IMR-90 (cell line): ENCODE measurements at regions not wholly inside any gene's neighbourhood (a gene's known extent, or its start where the extent isn't known, plus 50 kb on each side); places are given as distances from the start of the nearest gene placed in this dataset.

ENCODE experiments used
- ATAC-seq: fragments of 200-7000 bp; cut with Tn5 transposase; 2 replicates; pipeline ENCODE4 v1.9.1; 2020; ENCODE audit warnings: low read depth, mild to moderate bottlenecking, moderate library complexity
- BruUV-seq: library from RNA; stranded (reverse); fragments of 400-500 nt; replicated peaks from 2 replicates; lab custom pipeline; 2021; lab: Mats Ljungman, UMichigan
- CTCF ChIA-PET: fragments of 300-600 bp; formaldehyde crosslinking; extraction: SDS; loops from one replicate; lab custom pipeline; 2021; ENCODE audit warnings: antibody characterized with exemption; lab: Yijun Ruan, JAX
- POLR2A ChIA-PET: fragments of 300-600 bp; sonication (Branson Sonifier 250); formaldehyde crosslinking; loops from one replicate; lab custom pipeline; 2022; ENCODE audit warnings: antibody characterized with exemption; ENCODE audit not compliant: unreplicated experiment; lab: Charles Lee
- DNase-seq: peaks from one replicate; pipeline ENCODE4 v3.0.0; 2013
- H2AFZ ChIP-seq: replicated peaks from 2 replicates; pipeline ENCODE3; 2013; ENCODE audit warnings: low read length, mild to moderate bottlenecking; ENCODE audit not compliant: poor library complexity
- H2AK5ac ChIP-seq: 2 replicates; pipeline ENCODE4 v1.6.1; 2013; ENCODE audit warnings: low read depth, low read length, inconsistent platforms
- H2AK9ac ChIP-seq: replicated peaks from 2 replicates; pipeline ENCODE3; 2013; ENCODE audit warnings: mild to moderate bottlenecking, low read depth, low read length, moderate library complexity; ENCODE audit not compliant: poor library complexity
- H2BK120ac ChIP-seq: 2 replicates; pipeline ENCODE4 v1.6.1; 2013; ENCODE audit warnings: low read depth, low read length, inconsistent platforms
- H2BK15ac ChIP-seq: 3 replicates; pipeline ENCODE4 v1.6.1; 2013; ENCODE audit warnings: low read depth, low read length, inconsistent platforms
- H2BK20ac ChIP-seq: 2 replicates; pipeline ENCODE4 v1.6.1; 2013; ENCODE audit warnings: low read depth, mild to moderate bottlenecking, inconsistent platforms, low read length, moderate library complexity
- H2BK5ac ChIP-seq: 2 replicates; pipeline ENCODE4 v1.6.1; 2013; ENCODE audit warnings: mild to moderate bottlenecking, low read depth, low read length, inconsistent platforms; ENCODE audit not compliant: poor library complexity, severe bottlenecking
- H3K14ac ChIP-seq: replicated peaks from 2 replicates; pipeline ENCODE4 v1.6.1; 2013; ENCODE audit warnings: low read depth, low read length, inconsistent platforms
- H3K18ac ChIP-seq: 2 replicates; pipeline ENCODE4 v1.6.1; 2013; ENCODE audit warnings: low read depth, low read length, control low read depth
- H3K23ac ChIP-seq: 2 replicates; pipeline ENCODE4 v1.6.1; 2013; ENCODE audit warnings: low read depth, low read length, inconsistent platforms
- H3K27ac ChIP-seq: 2 replicates; pipeline ENCODE4 v1.5.1; 2013; ENCODE audit warnings: mild to moderate bottlenecking, control low read depth, low read length; ENCODE audit not compliant: insufficient read depth
- H3K27me3 ChIP-seq: 2 replicates; pipeline ENCODE4 v1.6.1; 2013; ENCODE audit warnings: low read length; ENCODE audit not compliant: control insufficient read depth, insufficient read depth
- H3K36me3 ChIP-seq: 2 replicates; pipeline ENCODE4 v1.6.1; 2013; ENCODE audit warnings: low read length, mixed read lengths; ENCODE audit not compliant: control insufficient read depth, insufficient read depth
- H3K4ac ChIP-seq: 2 replicates; pipeline ENCODE4 v1.6.1; 2013; ENCODE audit warnings: low read depth, low read length, inconsistent platforms
- H3K4me1 ChIP-seq: 2 replicates; pipeline ENCODE4 v1.6.1; 2013; ENCODE audit warnings: low read length, mixed read lengths; ENCODE audit not compliant: control insufficient read depth, insufficient read depth
- H3K4me2 ChIP-seq: 2 replicates; pipeline ENCODE4 v1.6.1; 2013; ENCODE audit warnings: low read depth, mild to moderate bottlenecking, control low read depth, low read length, moderate library complexity
- H3K4me3 ChIP-seq: 2 replicates; pipeline ENCODE4 v1.5.1; 2013; ENCODE audit warnings: low read depth, mild to moderate bottlenecking, control low read depth, low read length, moderate library complexity; ENCODE audit not compliant: insufficient read depth
- H3K56ac ChIP-seq: 2 replicates; pipeline ENCODE4 v1.6.1; 2013; ENCODE audit warnings: low read length, inconsistent platforms; ENCODE audit not compliant: insufficient read depth; ENCODE audit errors: extremely low read depth
- H3K79me1 ChIP-seq, 2 experiments: 2 replicates each; pipeline ENCODE4 v1.6.1; 2013; ENCODE audit warnings: low read length in 2 of 2, inconsistent platforms in 1 of 2, low read depth in 1 of 2
- H3K9ac ChIP-seq: 2 replicates; pipeline ENCODE4 v1.6.1; 2013; ENCODE audit warnings: low read depth, low read length, control low read depth
- H3K9me1 ChIP-seq: 2 replicates; pipeline ENCODE4 v1.6.1; 2013; ENCODE audit warnings: low read length, inconsistent platforms; ENCODE audit not compliant: insufficient read depth
- H3K9me3 ChIP-seq: 2 replicates; pipeline ENCODE4 v1.6.1; 2013; ENCODE audit warnings: low read length; ENCODE audit not compliant: control insufficient read depth, insufficient read depth
- H4K20me1 ChIP-seq: 2 replicates; pipeline ENCODE4 v1.6.1; 2013; ENCODE audit warnings: low read length, inconsistent platforms; ENCODE audit not compliant: insufficient read depth
- H4K5ac ChIP-seq: 2 replicates; pipeline ENCODE4 v1.6.1; 2013; ENCODE audit warnings: mild to moderate bottlenecking, low read depth, low read length, control low read depth
- H4K8ac ChIP-seq, 2 experiments: 2 replicates each; pipeline ENCODE4 v1.6.1; 2013; ENCODE audit warnings: low read depth in 2 of 2, low read length in 2 of 2, control low read depth in 1 of 2, inconsistent platforms in 1 of 2
- H4K91ac ChIP-seq: 2 replicates; pipeline ENCODE4 v1.6.1; 2013; ENCODE audit warnings: low read depth, low read length, inconsistent platforms; ENCODE audit not compliant: insufficient read depth
- BHLHE40 ChIP-seq: fragments of 150-350 bp; IDR thresholded peaks from 2 replicates; pipeline ENCODE4 v1.6.1; 2016; ENCODE audit warnings: mild to moderate bottlenecking, low read depth, low read length
- CEBPB ChIP-seq: IDR thresholded peaks from 2 replicates; pipeline ENCODE4 v1.6.1; 2012; ENCODE audit warnings: low read depth, low read length, improper control_type of control experiment
- CHD1 ChIP-seq: IDR thresholded peaks from 2 replicates; pipeline ENCODE4 v1.6.1; 2012; ENCODE audit warnings: low read depth, low read length, improper control_type of control experiment
- ELK1 ChIP-seq: fragments of 150-350 bp; IDR thresholded peaks from 2 replicates; pipeline ENCODE4 v1.6.1; 2016; ENCODE audit warnings: low read depth, mild to moderate bottlenecking, low read length, moderate library complexity, borderline replicate concordance
- FOS ChIP-seq: fragments of 150-350 bp; IDR thresholded peaks from 2 replicates; pipeline ENCODE4 v1.6.1; 2016; ENCODE audit warnings: low read depth, low read length
- MAFK ChIP-seq: IDR thresholded peaks from 2 replicates; pipeline ENCODE4 v1.6.1; 2012; ENCODE audit warnings: low read depth, low read length, improper control_type of control experiment
- MAZ ChIP-seq: IDR thresholded peaks from 2 replicates; pipeline ENCODE4 v1.6.1; 2012; ENCODE audit warnings: low read depth, mild to moderate bottlenecking, low read length, improper control_type of control experiment, moderate library complexity, borderline replicate concordance
- MXI1 ChIP-seq: IDR thresholded peaks from 2 replicates; pipeline ENCODE4 v1.6.1; 2012; ENCODE audit warnings: low read depth, mild to moderate bottlenecking, low read length, moderate library complexity, borderline replicate concordance
- NFE2L2 ChIP-seq: fragments of 150-350 bp; IDR thresholded peaks from 2 replicates; pipeline ENCODE4 v1.6.1; 2016; ENCODE audit warnings: low read depth, mild to moderate bottlenecking, low read length
- POLR2A ChIP-seq: IDR thresholded peaks from 2 replicates; pipeline ENCODE4 v1.6.1; 2012; ENCODE audit warnings: mild to moderate bottlenecking, low read depth, low read length
- RAD21 ChIP-seq: IDR thresholded peaks from 2 replicates; pipeline ENCODE4 v1.6.1; 2012; ENCODE audit warnings: low read length, improper control_type of control experiment
- RCOR1 ChIP-seq: IDR thresholded peaks from 2 replicates; pipeline ENCODE4 v1.6.1; 2012; ENCODE audit warnings: mild to moderate bottlenecking, low read length, improper control_type of control experiment; ENCODE audit not compliant: insufficient replicate concordance
- RFX5 ChIP-seq: IDR thresholded peaks from 2 replicates; pipeline ENCODE4 v1.8.0; 2012; ENCODE audit warnings: low read depth, mild to moderate bottlenecking, low read length, moderate library complexity
- USF2 ChIP-seq: fragments of 150-350 bp; IDR thresholded peaks from 2 replicates; pipeline ENCODE4 v1.6.1; 2017; ENCODE audit warnings: mild to moderate bottlenecking, antibody characterized with exemption, low read length, low read depth
- WGBS, 2 experiments: methylation state at CpG; one replicate each; pipeline versions ENCODE4 v1.1.5 to v1.1.7; 2013; ENCODE audit warnings: missing lambda C conversion rate in 2 of 2; ENCODE audit not compliant: insufficient read length in 1 of 2; ENCODE audit errors: extremely low coverage in 2 of 2; 5-methylcytosine and 5-hydroxymethylcytosine counted together
- dilution Hi-C: fragments of 300-500 bp; cut with HindIII; formaldehyde crosslinking; loops from one replicate; pipeline ENCODE4 v1.14.3; 2018; ENCODE audit warnings: low sequenced_read_pairs; ENCODE audit not compliant: unreplicated experiment
- in situ Hi-C: fragments of 300-500 bp; cut with MboI; formaldehyde crosslinking; loops from 3 replicates; pipeline ENCODE4 v1.14.3; 2019; ENCODE audit warnings: low sequenced_read_pairs, inconsistent platforms, mixed read lengths
- intact Hi-C: fragments of 100-400 bp; cut with micrococcal nuclease; formaldehyde crosslinking; loops from 2 replicates; pipeline ENCODE4 v1.10.0; 2022
- TF ChIP-seq, protein P1 (sequence below): conservative IDR thresholded peaks from 2 replicates; pipeline ENCODE4 v1.5.1; 2012; ENCODE audit warnings: mild to moderate bottlenecking, low read depth, low read length, improper control_type of control experiment

GRCh38 chr6:85824329-85824728 is 181.6 kb upstream of the SYNCRIP start:
- no peak overlapping the region for H3K9ac ChIP-seq
- peaks cover 2% of the 10 kb centered on the region; the same call in 1 of the 2 replicates for H3K9me3 ChIP-seq
- H3K14ac ChIP-seq: no peak overlapping the region
- intact Hi-C loops (no loop called here), dilution Hi-C loops (no loop called here), in situ Hi-C loops (no loop called here)
- H3K4me3 ChIP-seq: no peak overlapping the region
- WGBS, 2 experiments: 25% methylated on average over 1 of the region's 1 CpG; no CpG with 5 or more reads in 1 of the 2 experiments
- no peak for TF ChIP-seq MXI1
- TF ChIP-seq RCOR1: no peak
- no peak for TF ChIP-seq MAFK
- no peak for TF ChIP-seq RFX5
- no peak for TF ChIP-seq ELK1
- TF ChIP-seq NFE2L2: no peak
- no peak for TF ChIP-seq CHD1
- TF ChIP-seq, protein P1, sequence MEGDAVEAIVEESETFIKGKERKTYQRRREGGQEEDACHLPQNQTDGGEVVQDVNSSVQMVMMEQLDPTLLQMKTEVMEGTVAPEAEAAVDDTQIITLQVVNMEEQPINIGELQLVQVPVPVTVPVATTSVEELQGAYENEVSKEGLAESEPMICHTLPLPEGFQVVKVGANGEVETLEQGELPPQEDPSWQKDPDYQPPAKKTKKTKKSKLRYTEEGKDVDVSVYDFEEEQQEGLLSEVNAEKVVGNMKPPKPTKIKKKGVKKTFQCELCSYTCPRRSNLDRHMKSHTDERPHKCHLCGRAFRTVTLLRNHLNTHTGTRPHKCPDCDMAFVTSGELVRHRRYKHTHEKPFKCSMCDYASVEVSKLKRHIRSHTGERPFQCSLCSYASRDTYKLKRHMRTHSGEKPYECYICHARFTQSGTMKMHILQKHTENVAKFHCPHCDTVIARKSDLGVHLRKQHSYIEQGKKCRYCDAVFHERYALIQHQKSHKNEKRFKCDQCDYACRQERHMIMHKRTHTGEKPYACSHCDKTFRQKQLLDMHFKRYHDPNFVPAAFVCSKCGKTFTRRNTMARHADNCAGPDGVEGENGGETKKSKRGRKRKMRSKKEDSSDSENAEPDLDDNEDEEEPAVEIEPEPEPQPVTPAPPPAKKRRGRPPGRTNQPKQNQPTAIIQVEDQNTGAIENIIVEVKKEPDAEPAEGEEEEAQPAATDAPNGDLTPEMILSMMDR: no peak
- TF ChIP-seq POLR2A: no peak
- TF ChIP-seq USF2: no peak
- no peak for TF ChIP-seq FOS
- no peak for TF ChIP-seq BHLHE40
- no peak for TF ChIP-seq RAD21
- TF ChIP-seq MAZ: no peak
- no peak for TF ChIP-seq CEBPB
- no peak overlapping the region for H3K27ac ChIP-seq
- no peak overlapping the region for H3K56ac ChIP-seq
- no peak overlapping the region for H2BK20ac ChIP-seq
- no peaks in the 10 kb centered on the region for H3K36me3 ChIP-seq
- H3K4me2 ChIP-seq: no peak overlapping the region
- H4K20me1 ChIP-seq: no peaks in the 10 kb centered on the region
- H3K27me3 ChIP-seq: no peaks in the 10 kb centered on the region
- H4K5ac ChIP-seq: no peak overlapping the region
- no peak overlapping the region for H3K4ac ChIP-seq
- H3K79me1 ChIP-seq: no peaks in the 10 kb centered on the region
- no TSS peak for BruUV-seq
- no peak overlapping the region for H2AK5ac ChIP-seq
- no peak overlapping the region for H2BK120ac ChIP-seq
- H3K4me1 ChIP-seq: no peaks in the 10 kb centered on the region
- no peak overlapping the region for H2BK5ac ChIP-seq
- no peak overlapping the region for H2AK9ac ChIP-seq
- ATAC-seq (no peak), DNase-seq (no peak)
- H2AFZ ChIP-seq: no peak overlapping the region
- H4K8ac ChIP-seq: no peak overlapping the region
- H3K18ac ChIP-seq: no peak overlapping the region
- H2BK15ac ChIP-seq: no peak overlapping the region
- no peaks in the 10 kb centered on the region for H3K9me1 ChIP-seq
- ChIA-PET POLR2A (no interaction called here), CTCF (no interaction called here)
- no peak overlapping the region for H4K91ac ChIP-seq
- no peak overlapping the region for H3K23ac ChIP-seq
